Central memory CD4-positive, alpha-beta T cell (primary cell): ENCODE measurements at regions not wholly inside any gene's neighbourhood (a gene's known extent, or its start where the extent isn't known, plus 50 kb on each side); places are given as distances from the start of the nearest gene placed in this dataset.
"Not testable (repeated sequence)": the region's sequence is repeated elsewhere in the genome, so short reads cannot be mapped to it uniquely, and the experiment has no call there.

Experiments used
- DNase-seq: peaks from one replicate; pipeline ENCODE4 v3.0.0; 2022

DNA sequence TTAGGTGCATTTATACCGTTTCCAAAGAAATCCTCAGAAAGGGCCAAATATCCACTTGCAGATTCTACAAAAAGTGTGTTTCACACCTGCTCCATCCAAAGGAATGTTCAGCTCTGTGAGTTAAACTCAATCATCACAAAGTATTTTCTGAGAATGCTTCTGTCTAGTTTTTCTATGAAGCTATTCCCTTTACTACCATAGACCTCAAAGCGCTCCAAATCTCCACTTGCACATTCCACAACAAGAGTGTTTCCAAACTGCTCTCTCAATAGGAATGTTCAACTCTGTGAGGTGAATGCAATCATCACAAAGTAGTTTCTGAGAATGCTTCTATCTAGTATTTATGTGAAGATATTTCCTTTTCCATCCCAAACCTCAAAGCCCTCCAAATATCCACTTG, 412.7 kb upstream of the WSB1 start:
- DNase-seq, result not testable (repeated sequence)

GRCh38 chr17:26882097-26882761, 411.7 kb upstream of the WSB1 start:
- not testable (repeated sequence) for DNase-seq

DNA sequence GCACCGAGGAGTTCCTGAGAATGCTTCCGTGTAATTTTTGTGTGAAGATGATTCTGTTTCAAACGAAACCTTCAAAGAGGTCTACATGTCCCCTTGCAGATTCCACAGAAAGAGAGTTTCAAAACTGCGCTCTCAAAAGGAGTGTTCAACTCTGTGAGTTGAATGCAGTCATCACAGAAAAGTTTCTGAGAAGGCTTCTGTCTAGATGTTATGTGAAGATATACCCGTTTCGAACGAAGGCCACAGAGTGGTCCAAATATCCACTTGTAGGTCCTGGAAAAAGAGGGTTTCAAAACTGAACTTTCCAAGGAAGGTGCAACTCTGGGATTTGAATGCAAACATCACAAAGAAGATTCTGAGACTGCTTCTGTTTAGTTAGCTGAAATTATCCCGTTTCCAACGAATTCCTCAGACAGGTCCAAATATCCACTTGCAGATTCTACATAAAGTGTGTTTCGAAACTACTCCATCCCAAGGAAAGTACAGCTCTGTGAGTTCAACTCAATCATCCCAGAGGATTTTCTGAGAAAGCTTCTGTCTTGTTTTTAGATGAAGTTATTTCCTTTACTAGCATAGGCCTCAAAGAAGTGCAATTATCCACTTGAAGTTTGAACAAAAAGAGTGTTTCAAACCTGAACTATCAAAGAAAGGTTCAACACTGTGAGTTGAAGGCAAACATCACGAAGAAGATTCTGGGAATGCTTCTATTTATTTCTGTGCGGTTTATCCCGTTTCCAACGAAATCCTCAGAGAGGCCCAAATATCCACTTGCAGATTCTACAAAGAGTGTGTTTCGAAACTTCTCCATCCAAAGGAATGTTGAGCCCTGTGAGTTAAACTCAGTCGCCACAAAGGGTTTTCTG, 409.8 kb upstream of the WSB1 start:
- not testable (repeated sequence) for DNase-seq

- DNase-seq, result not testable (repeated sequence)
These were observed 409.2 kb upstream of the WSB1 start for GRCh38 chr17:26884741-26885059.

DNA sequence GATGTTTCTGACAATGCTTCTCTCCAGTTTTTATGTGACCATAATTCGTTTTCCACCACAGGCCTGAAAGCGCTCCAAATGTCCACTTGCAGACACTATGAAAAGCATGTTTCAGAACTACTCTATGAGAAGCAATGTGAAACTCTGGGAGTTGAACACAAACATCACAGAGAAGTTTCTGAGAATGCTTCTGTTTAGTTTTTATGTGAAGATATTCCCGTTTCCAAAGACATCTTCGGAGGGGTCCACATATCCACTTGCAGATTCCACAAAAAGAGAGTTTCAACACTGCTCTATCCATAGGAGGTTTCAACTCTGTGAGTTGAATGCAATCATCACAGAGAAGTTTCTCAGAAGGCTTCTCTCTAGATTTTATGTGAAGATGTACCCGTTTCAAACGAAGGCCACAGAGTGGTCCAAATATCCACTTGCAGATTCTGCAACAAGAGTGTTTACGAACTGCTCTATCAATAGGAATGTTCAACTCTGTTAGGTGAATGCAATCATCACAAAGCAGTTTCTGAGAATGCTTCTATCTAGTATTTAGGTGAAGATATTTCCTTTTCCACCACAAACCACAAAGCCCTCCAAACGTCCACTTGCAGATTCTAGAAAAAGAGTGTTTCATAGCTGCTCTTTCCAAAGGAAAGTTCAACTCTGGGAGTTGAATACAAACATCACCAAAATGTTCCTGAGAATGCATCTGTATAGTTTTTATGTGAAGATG, 408.5 kb upstream of the WSB1 start:
- peak; percentile 69 for DNase-seq
